GM19468 (cell line): ENCODE measurements at regions not wholly inside any gene's neighbourhood (a gene's known extent, or its start where the extent isn't known, plus 50 kb on each side); places are given as distances from the start of the nearest gene placed in this dataset.

Experiments
- ATAC-seq: cut with Tn5 transposase; IDR thresholded peaks from one replicate; pipeline ENCODE4 v1.9.1; 2021; ENCODE audit warnings: mild to moderate bottlenecking, moderate library complexity, moderate number of reproducible peaks; ENCODE audit not compliant: unreplicated experiment; ENCODE audit errors: extremely low read depth

DNA sequence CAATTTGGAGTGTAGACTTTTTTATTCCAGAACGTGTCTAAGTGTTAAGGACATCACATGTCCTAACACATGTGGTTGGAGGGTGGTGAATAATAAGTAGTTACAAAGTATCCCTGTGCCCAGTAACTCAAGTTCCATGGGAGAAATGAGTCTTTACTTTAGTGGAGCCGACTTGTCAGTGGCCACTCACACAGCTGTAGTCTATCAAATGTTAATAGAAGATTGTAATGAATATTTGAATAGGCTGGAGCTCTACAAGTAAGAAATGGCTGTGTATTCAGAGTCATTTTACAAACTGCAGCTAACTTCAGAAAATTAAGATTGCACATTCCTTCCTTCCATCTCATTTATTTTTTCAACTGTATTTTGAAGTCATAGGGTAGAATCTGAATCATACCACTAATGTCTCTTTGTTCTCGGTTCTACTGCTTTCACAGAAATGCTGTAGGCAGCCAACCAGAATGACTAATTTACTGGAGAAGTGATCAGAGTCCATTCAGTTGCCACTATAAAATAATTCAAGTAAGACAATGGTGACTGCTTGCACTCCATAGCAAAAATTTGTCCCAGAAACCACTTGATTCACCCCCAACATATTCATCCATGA, 394.8 kb downstream of the NR2F1-AS1 start:
- ATAC-seq = no peak

DNA sequence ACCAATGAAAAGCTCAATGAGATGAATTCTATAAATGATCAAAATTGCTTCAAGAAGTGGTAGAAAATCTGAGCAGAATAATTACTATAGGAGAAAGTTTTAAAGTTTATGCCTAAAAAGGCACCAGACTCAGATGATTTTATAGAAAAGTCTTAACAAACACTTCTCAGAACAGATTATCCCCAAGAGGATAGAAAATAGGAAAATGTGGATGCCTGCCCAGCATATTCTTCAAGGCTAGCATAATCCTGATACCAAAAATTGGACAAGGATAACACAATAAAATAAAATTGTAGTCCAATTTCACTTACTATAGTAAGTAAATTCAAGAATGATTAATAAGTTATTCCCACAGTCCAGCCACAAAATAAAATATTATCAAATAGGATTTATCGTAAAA, 397.0 kb downstream of the NR2F1-AS1 start:
- ATAC-seq = no peak

DNA sequence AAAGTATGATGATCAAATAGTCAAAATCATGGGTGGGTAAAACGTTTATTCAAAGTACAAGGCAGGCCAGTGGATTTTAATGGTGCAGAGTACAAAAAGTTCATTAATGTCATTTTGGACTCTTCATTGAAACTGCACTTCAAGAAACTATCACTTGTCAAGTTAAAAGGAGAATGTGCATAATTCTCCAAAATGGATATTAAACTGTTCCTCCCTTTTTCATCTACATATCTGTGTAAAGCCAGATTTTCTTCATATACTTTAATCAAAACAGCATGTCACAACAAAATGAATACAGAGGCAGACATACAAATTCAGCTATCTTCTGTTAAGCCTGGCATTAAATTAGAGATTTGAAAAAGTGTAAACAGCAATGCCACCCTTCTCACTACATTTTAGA, 401.6 kb downstream of the NR2F1-AS1 start:
- no peak for ATAC-seq

DNA sequence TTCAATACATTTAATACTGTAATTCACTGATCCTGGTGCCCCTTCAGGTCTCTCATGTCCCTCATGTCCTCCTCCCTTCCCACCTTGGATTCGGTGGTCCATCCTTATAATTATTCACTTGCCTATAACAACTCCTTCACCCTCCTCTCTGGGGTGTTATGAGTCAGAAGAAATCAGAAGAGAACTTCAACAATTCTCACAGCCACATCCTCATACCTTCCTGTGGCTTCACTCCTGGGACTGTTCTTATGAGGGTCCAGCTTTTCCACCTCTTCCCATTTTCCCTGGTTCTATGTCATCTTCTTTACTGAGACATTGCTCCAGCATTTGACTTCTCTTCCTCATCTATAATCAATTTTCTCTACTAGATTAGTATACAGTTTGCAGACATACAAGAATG, 406.1 kb downstream of the NR2F1-AS1 start:
- ATAC-seq = no peak

GRCh38 chr5:93165559-93165958, 415.5 kb downstream of the NR2F1-AS1 start:
- no peak for ATAC-seq

GRCh38 chr5:93164690-93165089, 416.3 kb downstream of the NR2F1-AS1 start:
- ATAC-seq = no peak

- ATAC-seq = no peak
These were observed 417.9 kb downstream of the NR2F1-AS1 start for GRCh38 chr5:93163010-93163663.

DNA sequence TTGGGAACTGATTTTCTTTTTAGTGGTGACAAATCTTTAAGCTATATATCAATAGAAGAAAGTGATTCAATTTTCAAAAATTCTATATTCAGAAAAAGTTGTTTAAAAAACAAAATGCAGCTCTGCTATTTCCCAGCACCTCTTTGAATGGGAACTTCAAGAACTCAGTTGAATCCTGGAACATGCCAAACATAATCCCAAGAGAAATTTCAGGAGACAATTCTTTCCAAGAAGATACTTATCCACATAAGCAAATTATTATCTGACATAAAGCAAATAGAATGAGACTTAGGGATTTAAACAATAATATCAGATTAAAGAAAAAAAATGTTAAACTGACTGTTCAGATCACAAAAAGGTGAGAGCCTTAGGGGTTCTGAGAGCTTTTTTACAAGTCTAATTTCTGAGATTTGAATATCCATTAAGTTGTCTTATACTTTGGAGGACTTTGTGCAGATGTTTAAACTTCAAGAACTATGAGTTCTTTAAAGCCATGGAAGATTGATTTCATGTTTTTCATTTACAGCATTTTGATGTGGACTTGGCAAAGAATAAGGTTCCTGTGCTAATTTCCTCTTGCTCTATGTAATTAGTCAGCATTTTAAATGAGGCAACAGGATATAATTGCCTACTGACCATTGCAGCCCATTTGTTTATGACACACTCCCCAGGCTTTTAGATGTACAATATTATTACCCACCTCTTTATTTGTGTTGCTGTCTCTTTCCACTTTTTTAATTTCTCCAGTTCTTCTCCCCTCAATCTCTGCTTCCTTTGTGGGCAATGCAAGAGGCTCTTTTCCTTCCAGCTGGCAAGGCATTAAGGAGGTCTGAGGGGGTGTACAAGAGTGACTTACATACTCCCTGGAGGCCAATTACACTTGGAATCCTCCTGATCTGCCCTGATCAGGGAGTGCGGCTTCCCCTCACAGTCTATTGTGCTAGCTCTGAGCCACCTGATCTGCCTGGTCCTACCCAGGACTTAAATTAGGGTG, 419.1 kb downstream of the NR2F1-AS1 start:
- ATAC-seq = no peak

DNA sequence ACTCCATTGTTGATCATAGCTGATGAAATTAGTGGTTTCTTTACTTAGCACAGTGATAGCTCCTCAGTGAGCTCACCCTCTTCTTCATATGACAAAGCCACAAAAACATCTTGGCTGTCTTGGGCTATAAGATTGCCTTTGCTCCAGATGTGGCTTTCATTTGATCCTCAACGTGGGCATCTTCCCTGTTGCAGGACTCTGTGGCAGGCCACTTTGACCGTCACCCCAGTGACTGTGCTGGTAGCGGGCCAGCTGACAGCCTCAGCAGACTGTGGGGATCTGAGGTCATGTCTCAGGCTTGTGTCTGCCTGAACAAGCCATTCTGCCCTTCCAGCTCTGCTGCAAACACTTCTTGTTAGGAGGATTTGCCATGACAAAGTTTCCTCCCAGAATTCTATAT, 422.2 kb downstream of the NR2F1-AS1 start:
- ATAC-seq = no peak

GRCh38 chr5:93156566-93156965, 424.5 kb downstream of the NR2F1-AS1 start:
- ATAC-seq = no peak

DNA sequence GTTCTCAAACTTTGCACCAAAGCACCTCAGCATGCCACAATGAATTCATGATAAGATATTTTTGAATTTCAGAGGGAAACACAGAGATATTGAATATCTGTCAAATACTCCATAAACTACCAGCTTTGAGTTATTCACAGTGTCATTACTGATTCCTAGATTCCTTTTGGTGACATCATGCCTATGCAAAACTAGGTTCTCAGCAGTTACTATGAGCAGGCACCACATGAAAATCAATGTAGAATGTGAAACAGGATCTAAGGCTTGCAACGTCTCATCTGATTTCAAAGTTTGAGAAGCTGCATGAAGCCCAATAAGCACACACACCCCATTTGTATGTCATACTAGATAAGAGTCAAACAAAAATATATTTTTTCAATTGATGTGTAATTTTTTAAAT, 426.5 kb downstream of the NR2F1-AS1 start:
- no peak for ATAC-seq

DNA sequence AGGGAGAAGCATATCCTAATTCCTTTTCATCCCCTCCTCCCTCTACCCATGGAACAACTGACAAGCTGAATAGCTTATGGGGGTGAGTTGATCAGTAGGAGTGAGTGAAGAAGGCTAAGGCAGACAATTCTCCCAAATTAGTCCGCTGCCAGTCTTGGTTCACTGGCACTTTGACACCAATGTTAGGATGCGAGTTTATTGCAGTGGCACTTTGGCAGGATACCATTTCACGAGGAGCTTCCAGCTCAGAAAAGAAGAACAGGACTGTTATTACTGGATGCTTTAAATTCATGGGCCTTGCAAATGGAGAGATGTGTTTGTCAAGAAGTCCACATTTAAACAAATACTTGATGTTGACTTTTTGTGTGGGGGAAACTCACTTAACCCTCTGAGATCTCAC, 427.6 kb downstream of the NR2F1-AS1 start:
- ATAC-seq = no peak

DNA sequence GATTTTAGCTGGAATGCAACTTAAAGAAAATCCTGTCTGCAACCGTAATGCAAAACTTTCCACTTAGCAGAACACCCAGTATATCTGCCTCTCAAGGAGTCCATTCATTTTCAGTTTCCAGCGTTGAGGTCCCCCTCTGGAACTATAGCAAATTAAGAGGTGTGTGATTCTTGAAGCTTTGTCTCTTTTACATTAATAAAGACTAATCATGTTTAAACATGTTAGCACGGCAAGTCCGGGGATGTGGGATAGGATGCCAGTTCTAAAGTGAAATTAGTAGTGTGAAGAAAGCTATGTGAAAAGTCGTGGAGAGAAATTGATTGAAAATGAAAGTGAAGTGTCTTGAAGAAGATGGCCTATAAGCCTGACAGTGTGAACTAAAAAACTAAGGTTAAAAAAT, 429.1 kb downstream of the NR2F1-AS1 start:
- no peak for ATAC-seq

GRCh38 chr5:93151121-93151520, 429.9 kb downstream of the NR2F1-AS1 start:
- ATAC-seq = no peak

DNA sequence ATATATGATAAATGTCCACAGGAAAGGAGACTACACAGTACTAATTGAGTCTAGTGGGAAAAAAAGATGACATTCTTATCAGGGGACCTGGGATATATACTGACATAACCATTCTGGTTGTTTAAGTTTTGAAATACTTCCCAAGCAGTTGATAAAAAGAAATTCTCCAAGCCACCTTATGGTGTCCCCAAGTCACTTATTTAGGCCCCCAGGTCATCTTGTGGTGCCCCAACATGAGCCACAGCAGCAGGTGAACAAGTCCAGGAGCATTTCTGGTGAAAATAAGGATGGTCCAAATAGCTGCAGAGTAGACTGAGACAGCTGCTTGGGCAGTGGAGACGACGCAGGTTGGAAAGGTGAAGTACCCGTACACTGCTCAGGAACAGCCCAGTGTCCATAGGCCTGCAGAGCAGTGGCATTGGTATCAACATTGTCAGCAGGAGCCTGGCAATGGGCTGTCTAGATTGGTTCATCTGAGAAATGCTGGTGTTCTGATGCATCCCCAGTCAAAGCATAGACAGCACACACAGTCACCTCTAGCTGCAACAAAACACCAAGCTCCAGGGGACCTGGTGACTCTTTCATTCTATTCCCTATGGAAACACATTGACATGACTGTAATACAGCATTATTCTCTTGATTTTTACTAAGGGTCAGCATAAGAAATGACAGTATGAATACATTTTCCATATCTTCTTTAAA, 430.6 kb downstream of the NR2F1-AS1 start:
- ATAC-seq = no peak

DNA sequence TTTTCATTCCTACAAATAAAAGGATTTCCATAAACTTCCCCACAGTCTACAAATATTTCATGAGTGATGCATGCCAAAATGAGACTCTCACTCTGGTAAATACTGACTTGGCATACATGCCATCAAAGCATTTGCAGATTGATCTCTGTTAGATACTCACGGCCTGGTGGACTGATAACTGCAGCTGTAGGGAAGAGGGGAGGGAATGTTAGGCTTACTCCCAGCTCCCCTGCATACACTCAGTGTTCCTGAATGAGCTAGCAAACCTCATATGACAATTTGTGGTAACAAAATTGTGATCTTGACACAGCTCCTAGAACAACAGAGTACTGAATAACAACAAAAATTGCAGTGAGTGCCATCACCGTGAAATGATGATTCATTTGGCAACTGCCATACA, 435.3 kb downstream of the NR2F1-AS1 start:
- ATAC-seq = no peak

DNA sequence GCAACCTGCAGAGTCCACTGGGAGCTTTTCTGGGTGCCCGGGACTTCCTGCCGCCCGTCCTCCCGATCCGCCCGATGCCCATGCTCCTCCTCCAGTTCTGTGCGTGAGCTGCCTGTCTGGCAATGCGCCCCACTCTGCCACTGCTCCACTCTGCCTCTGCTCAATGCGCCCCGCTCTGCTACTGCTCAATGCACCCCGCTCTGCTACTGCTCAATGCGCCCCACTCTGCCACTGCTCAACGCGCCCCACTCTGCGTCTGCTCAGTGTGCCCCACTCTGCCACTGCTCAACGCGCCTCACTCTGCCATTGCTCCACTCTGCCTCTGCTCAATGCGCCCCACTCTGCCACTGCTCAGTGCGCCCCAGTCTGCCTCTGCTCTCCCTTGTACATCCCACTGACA, 436.0 kb downstream of the NR2F1-AS1 start:
- no peak for ATAC-seq

- ATAC-seq = no peak
These were observed 439.1 kb downstream of the NR2F1-AS1 start for GRCh38 chr5:93141969-93142368.

GRCh38 chr5:93130624-93131490, 450.2 kb downstream of the NR2F1-AS1 start:
- no peak for ATAC-seq

GRCh38 chr5:93126634-93127033, 454.4 kb downstream of the NR2F1-AS1 start:
- no peak for ATAC-seq
